C4-2B (cell line): ENCODE measurements at regions not wholly inside any gene's neighbourhood (a gene's known extent, or its start where the extent isn't known, plus 50 kb on each side); places are given as distances from the start of the nearest gene placed in this dataset.
A peak's percentile ranks its signal among the peaks of the same experiment; 100 is the strongest.

ENCODE experiments used
- H3K27ac ChIP-seq: fragments of 450-650 bp; 2 replicates; pipeline ENCODE4 v1.5.1; 2017
- ZFX ChIP-seq: fragments of 450-650 bp; IDR thresholded peaks from 2 replicates; pipeline ENCODE4 v1.6.1; 2017
- TF ChIP-seq, protein P1 (sequence below): fragments of 450-650 bp; conservative IDR thresholded peaks from 2 replicates; pipeline ENCODE4 v1.5.1; 2017; ENCODE audit warnings: mild to moderate bottlenecking

DNA sequence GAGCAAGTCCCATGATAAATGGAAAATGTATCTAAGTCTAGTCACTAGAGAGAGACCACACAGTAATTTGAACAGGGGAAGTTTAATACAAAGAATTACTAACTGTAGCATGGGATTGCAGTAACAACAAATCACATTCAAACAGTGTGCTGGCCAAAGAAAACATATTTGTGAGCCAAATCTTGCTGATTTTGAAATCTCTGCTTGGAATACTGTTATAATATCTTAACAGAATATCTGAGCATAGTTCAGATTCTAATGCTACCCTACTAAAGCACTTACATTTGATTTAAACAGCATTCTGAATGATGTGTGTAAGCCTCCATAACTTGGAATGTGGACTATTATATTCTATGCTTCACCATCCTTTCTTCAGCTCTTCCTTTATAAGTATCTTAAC, 270.0 kb upstream of the BRINP3 start:
- H3K27ac ChIP-seq = no peak overlapping the region
- no peak for TF ChIP-seq ZFX
- TF ChIP-seq, protein P1, sequence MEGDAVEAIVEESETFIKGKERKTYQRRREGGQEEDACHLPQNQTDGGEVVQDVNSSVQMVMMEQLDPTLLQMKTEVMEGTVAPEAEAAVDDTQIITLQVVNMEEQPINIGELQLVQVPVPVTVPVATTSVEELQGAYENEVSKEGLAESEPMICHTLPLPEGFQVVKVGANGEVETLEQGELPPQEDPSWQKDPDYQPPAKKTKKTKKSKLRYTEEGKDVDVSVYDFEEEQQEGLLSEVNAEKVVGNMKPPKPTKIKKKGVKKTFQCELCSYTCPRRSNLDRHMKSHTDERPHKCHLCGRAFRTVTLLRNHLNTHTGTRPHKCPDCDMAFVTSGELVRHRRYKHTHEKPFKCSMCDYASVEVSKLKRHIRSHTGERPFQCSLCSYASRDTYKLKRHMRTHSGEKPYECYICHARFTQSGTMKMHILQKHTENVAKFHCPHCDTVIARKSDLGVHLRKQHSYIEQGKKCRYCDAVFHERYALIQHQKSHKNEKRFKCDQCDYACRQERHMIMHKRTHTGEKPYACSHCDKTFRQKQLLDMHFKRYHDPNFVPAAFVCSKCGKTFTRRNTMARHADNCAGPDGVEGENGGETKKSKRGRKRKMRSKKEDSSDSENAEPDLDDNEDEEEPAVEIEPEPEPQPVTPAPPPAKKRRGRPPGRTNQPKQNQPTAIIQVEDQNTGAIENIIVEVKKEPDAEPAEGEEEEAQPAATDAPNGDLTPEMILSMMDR = no peak

DNA sequence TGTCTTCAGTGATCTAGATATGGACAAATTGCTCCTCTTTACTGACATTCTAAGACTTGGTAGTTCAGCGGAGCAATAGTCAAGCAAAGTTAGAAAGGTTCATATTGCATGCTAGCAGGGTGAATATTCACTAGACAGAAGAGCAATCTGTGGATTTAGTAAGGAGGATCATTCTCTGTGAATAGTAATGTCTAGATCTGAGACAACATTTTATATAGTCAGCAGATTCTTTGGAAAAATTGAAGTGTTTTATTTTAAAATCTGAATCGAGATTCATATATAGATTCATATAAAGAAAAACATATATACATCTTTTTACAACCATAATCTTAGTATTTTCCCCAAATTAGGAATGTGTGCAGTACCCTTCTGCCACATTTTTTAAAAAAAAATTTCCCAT, 274.5 kb upstream of the BRINP3 start:
- H3K27ac ChIP-seq = no peak overlapping the region
- TF ChIP-seq, protein P1 = no peak
- TF ChIP-seq ZFX = no peak

DNA sequence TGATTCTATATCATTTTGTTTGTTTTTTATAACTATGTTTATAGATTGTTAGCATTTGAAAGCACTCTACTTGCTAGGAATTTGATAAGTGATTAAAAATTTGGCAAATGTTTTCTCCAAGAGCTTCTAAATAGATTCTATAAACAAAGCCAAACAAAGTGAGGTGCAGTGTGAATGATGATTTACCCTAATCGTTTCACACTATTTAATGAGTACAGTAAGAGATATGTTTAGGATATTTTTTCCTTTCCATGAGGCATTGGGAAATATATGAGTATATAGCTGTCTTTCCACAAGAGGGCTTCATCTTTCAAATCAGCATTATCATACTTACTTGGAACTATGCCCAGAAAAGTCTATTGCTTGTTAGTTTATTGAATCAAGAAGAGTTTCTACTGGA, 277.0 kb upstream of the BRINP3 start:
- TF ChIP-seq, protein P1 = peak; percentile 56
- TF ChIP-seq ZFX = no peak
- no peak overlapping the region for H3K27ac ChIP-seq

DNA sequence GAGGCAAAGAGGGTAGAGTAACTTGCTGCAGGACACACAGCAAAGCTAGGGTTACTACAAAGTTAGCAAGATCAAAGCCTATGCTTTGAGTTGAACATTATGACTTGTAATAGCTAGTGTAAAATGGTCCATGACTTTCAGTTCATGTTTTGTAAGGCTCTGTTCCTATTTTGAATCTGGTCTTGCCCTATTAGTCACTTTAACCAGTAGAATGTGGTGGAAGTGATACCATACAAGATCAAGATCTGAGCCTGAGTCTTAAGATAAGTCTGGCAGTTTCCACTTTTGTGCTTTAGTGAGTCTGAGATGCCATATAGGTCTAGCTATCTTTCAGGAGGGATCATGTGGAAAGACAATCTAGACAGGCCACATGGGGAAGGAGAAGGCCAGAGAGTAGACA, 282.1 kb upstream of the BRINP3 start:
- TF ChIP-seq ZFX = no peak
- TF ChIP-seq, protein P1 = no peak
- no peak overlapping the region for H3K27ac ChIP-seq

DNA sequence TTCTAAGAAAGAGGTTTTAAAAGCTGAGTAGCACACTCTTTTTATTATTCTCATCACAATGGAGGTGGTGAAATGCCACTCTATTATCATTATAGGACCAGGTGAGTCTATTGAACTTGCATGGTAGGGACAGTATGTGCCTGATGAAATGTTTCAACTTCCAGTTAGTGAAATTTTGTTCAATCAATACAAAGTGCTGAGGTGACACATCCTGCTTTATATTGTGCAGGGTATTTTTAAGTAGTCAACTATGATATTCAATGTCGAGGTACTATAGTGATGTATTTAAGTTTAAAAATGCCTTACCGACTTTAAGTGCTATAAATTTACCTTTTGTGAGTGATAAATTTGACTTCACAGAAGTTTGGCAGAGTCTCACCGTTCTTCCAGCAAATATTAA, 284.7 kb upstream of the BRINP3 start:
- TF ChIP-seq, protein P1 = no peak
- TF ChIP-seq ZFX = no peak
- H3K27ac ChIP-seq = no peak overlapping the region

DNA sequence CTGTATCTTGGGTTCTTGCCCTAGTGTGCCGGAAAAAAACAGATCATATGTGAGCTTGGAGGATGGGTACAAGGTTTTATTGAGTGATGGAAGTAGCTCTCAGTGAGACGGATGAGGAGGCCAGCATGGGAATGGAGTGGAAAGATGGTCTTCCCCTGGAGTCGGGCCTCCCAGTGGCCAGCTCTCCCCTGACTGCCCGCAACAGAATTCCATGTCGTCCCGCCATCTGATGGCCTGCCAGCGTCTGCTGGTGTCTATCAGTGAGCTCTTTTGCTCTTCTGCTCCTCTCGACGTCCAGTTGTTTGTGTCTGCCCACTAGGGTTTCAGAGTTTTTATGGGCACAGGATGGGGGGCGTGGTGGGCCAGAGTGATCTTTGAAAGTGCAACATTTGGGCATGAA, 315.2 kb upstream of the BRINP3 start:
- no peak for TF ChIP-seq ZFX
- TF ChIP-seq, protein P1 = no peak
- no peak overlapping the region for H3K27ac ChIP-seq

DNA sequence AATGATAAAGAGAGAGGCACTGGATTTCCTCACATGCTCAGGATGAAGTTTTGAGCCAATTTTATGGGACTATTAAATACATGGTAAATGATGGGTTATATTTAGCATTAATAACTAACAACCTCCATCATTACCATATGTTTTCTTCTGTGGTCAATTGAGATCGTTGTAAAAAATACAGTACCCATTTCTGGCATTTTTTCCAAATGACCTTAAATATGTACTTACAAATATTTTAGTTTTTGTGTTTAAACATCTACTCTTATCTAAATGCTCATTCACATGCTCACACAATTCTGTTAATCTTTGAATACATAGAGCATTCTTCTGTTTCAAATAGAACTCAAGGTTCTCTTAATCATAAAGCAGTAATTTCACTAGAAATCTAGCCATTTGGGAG, 330.0 kb upstream of the BRINP3 start:
- TF ChIP-seq, protein P1 = no peak
- TF ChIP-seq ZFX = no peak
- H3K27ac ChIP-seq = no peak overlapping the region
